Suprapubic skin (tissue), 4 donors: ENCODE measurements at regions not wholly inside any gene's neighbourhood (a gene's known extent, or its start where the extent isn't known, plus 50 kb on each side); places are given as distances from the start of the nearest gene placed in this dataset.

Experiments used
- CTCF ChIP-seq, 2 donors: fragments of 200-600 bp in 1 of 2; fragments of 450-650 bp in 1 of 2; sonication (generic) in 1 of 2; IDR thresholded peaks; one replicate each; pipeline ENCODE4 v1.5.1; 2016 to 2019; ENCODE audit warnings: antibody characterized with exemption in 2 of 2, mild to moderate bottlenecking in 1 of 2, moderate library complexity in 1 of 2
- EP300 ChIP-seq: sonication (generic); formaldehyde crosslinking; IDR thresholded peaks from one replicate; pipeline ENCODE4 v1.6.1; 2017; ENCODE audit warnings: antibody characterized with exemption
- POLR2A ChIP-seq, 2 donors: fragments of 450-650 bp; IDR thresholded peaks; one replicate each; pipeline ENCODE4 v1.6.1; 2017; ENCODE audit warnings: antibody characterized with exemption in 2 of 2, mild to moderate bottlenecking in 2 of 2, moderate library complexity in 2 of 2
- POLR2AphosphoS5 ChIP-seq, 3 donors: sonication (generic); formaldehyde crosslinking; IDR thresholded peaks; one replicate each; pipeline ENCODE4 v1.6.1; 2017; ENCODE audit warnings: antibody characterized with exemption in 3 of 3

- TF ChIP-seq EP300 = no peak
- TF ChIP-seq CTCF (IDR thresholded peaks at IDR 0.05) = no peak
- TF ChIP-seq POLR2A (IDR thresholded peaks at IDR 0.05) = no peak
- no peak for TF ChIP-seq POLR2AphosphoS5 (IDR thresholded peaks at IDR 0.05)
Measured at GRCh38 chr1:214864896-214865688, 217.4 kb upstream of the KCNK2 start.
